ENCODE measurements at regions not wholly inside any gene's neighbourhood (a gene's known extent, or its start where the extent isn't known, plus 50 kb on each side); places are given as distances from the start of the nearest gene placed in this dataset.
"Not testable (repeated sequence)": the region's sequence is repeated elsewhere in the genome, so short reads cannot be mapped to it uniquely, and the experiment has no call there.

GRCh38 chr13:24563087-24563486 is 50.5 kb upstream of the PARP4 start:
- DNase-seq (ENCODE audit: extremely low read depth, low read depth): no peak

- DNase-seq (ENCODE audit: extremely low read depth, low read depth): not testable (repeated sequence)
Observed at GRCh38 chr13:24563971-24564370, 51.4 kb upstream of the PARP4 start.

- DNase-seq (ENCODE audit: extremely low read depth, low read depth): no peak
Observed at GRCh38 chr13:24564881-24565280, 52.3 kb upstream of the PARP4 start.

GRCh38 chr13:24567593-24567992 is 55.0 kb upstream of the PARP4 start:
- DNase-seq (ENCODE audit: extremely low read depth, low read depth): peak; percentile 7

- no peak for DNase-seq (ENCODE audit: extremely low read depth, low read depth)
Observed at GRCh38 chr13:24574847-24575246, 62.3 kb upstream of the PARP4 start.

- peak; percentile 1 for DNase-seq (ENCODE audit: extremely low read depth, low read depth)
Observed at GRCh38 chr13:24580315-24580714, 67.7 kb upstream of the PARP4 start.

GRCh38 chr13:24581578-24581977 is 69.0 kb upstream of the PARP4 start:
- DNase-seq (ENCODE audit: extremely low read depth, low read depth): not testable (repeated sequence)

- DNase-seq (ENCODE audit: extremely low read depth, low read depth): not testable (repeated sequence)
Observed at GRCh38 chr13:24591697-24592096, 79.1 kb upstream of the PARP4 start.

- DNase-seq (ENCODE audit: extremely low read depth, low read depth): not testable (repeated sequence)
Observed at GRCh38 chr13:24597906-24598670, 82.1 kb upstream of the ATP12A start.

GRCh38 chr13:24599019-24599791 is 81.0 kb upstream of the ATP12A start:
- not testable (repeated sequence) for DNase-seq (ENCODE audit: extremely low read depth, low read depth)

- peak; percentile 4 for DNase-seq (ENCODE audit: extremely low read depth, low read depth)
Observed at GRCh38 chr13:24605923-24606372, 74.3 kb upstream of the ATP12A start.

GRCh38 chr13:24606486-24607170 is 73.6 kb upstream of the ATP12A start:
- DNase-seq (ENCODE audit: extremely low read depth, low read depth): no peak

GRCh38 chr13:24610956-24611355 is 69.3 kb upstream of the ATP12A start:
- no peak for DNase-seq (ENCODE audit: extremely low read depth, low read depth)

GRCh38 chr13:24612726-24613125 is 67.5 kb upstream of the ATP12A start:
- no peak for DNase-seq (ENCODE audit: extremely low read depth, low read depth)

- DNase-seq (ENCODE audit: extremely low read depth, low read depth): no peak
Observed at GRCh38 chr13:24613128-24613527, 67.1 kb upstream of the ATP12A start.

GRCh38 chr13:24613755-24614154 is 66.5 kb upstream of the ATP12A start:
- no peak for DNase-seq (ENCODE audit: extremely low read depth, low read depth)

GRCh38 chr13:24614306-24615080 is 65.7 kb upstream of the ATP12A start:
- no peak for DNase-seq (ENCODE audit: extremely low read depth, low read depth)

GRCh38 chr13:24615114-24615513 is 65.1 kb upstream of the ATP12A start:
- no peak for DNase-seq (ENCODE audit: extremely low read depth, low read depth)

GRCh38 chr13:24615911-24616472 is 64.2 kb upstream of the ATP12A start:
- no peak for DNase-seq (ENCODE audit: extremely low read depth, low read depth)

- no peak for DNase-seq (ENCODE audit: extremely low read depth, low read depth)
Observed at GRCh38 chr13:24616514-24616913, 63.7 kb upstream of the ATP12A start.
